Fibroblast of the conjunctiva (primary cell): ENCODE measurements at regions not wholly inside any gene's neighbourhood (a gene's known extent, or its start where the extent isn't known, plus 50 kb on each side); places are given as distances from the start of the nearest gene placed in this dataset.

Experiments
- DNase-seq: peaks from one replicate; pipeline ENCODE4 v3.0.0-alpha.2; 2010; ENCODE audit warnings: low read depth

DNA sequence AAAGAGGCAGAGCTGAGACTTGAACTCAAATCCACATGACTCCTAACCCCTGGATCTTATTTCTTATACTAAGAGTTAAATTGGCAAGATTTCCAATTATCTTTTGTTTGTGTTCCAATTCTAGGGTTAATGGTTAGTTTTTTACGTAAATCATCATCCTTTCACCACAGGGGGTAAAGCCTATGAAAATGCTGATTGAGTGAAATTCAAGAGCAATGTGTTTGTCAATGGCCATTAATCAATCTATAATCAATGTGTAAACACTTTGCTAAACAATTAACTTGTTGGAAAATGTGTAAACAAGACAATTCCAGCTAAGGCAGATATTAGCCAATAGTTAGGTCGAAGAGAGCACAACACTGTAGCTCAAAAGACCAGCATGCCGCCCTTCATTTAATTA is 376.5 kb upstream of the ACVR2A start:
- DNase-seq: no peak

DNA sequence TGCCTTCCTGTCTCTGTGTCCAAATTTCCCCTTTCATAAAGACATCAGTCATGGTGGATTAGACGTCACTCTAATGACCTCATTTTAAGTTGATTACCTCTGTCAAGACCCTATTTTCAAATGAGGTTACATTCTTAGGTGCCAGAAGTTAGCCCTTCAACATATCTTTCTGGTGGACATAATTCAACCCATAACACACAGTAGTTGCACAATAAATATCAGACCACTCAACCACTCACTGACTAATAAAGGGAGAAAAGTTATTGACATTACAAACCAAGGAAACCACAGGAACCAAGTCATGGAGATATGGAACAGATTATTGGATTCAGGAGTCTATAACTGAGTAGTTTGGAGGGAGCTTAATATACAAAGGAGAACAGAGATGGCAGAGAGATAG is 377.4 kb upstream of the ACVR2A start:
- DNase-seq: no peak

GRCh38 chr2:147464737-147465357 is 380.0 kb upstream of the ACVR2A start:
- DNase-seq: no peak

- DNase-seq: no peak
Measured at GRCh38 chr2:147463881-147464520, 380.8 kb upstream of the ACVR2A start.

DNA sequence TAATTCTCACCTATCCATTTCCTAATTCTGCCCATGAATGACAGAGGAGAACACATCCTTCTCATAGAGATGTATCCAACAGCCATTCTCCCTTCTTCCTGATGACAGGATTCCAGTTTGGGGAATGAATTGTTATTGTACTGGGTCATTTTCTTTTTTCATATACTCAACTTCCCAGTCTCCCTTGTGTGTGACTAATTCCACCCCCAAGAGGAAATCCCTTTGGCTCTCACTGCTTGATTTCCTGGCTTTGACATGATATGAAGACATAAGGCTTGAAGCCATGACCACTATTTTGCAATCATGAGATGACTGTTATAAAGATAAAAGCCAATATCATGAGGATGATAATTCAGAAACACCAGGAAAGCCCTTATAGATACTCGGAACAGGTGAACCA is 384.7 kb upstream of the ACVR2A start:
- no peak for DNase-seq

DNA sequence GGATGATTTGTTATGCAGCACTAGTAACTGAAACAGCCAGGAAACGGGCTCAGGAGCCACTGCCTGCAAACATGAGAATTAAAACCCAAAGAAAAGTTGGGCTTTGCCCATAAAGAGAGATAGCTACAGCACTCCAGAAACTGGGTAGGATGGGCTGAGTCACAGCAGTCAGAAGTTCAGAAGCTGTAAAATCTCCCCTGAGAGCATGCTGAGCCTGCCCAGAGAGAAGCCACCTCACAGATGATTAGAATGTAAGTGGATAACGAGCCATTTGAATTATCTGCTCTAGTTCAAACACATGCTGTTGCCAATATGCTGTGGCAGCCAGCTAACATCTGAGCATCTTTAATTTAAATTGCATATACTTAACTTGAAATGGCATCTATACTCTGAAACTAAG is 388.1 kb upstream of the ACVR2A start:
- DNase-seq: no peak

DNA sequence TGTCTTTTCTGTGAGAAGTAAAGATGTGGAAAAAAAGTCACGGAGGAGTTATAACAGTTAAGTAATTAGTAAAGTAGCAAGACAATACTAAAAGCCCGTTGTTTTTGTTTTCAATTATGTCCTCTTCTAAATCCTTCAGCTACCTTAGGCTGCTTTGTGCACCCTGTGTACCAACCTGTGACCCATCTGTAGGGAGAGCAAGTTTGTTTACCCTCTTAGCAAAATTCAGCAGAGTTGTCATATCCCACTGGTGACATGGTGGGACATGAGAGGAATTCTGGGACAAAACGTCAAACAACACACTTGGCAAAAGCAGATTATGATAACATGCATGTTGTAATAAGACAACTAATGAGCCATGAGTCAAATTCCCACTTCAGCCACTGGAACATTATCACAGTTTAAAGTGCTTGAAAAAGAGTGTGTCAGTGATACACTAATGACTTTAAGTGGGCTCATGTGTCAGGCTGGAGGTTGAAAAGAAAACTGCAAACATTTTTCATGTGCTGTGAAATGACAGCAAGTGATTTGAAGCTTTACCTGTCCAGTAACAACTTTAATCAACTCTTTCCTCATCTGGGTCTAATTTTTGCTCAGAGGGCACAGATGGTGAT is 392.8 kb upstream of the ACVR2A start:
- no peak for DNase-seq

DNA sequence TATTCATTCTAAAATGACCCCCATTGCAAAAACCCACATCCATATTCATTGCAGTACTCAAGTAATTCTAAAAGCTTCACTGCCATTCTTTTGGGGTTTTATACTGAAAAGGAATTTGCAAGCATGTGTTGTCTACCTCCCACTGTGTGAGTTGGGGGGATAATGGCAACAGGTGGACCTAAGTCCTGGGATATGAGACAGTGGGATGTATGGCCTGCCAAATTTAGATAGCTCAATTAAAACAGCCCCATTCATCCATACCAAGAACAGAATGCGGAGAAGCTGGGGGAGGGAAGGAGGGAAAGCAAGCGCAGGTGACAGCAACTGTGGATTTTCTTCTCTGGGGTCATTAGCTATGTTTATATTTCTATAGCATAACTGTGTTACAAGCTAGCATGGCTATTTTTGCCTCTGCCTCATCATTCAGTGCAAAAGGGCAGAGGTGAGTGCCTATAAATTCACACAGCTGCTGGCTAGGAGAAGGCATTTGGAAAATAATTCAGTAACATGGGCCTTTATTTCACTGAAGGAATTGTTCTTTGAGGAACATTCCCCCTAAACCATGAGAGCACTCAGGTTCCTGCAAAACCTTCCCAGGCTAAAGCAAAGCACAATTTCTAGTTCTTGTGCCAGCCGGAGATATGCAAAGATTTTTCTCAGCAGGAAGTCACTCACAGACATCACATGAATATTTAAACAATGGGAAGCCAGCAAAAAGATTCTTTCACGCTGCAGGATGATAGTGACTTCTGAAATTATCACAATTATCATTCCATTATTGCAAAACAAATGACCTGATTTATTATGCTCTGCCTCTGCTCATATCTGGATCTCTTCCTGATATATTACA is 393.9 kb upstream of the ACVR2A start:
- DNase-seq: no peak

- no peak for DNase-seq
Measured at GRCh38 chr2:147449323-147449991, 395.4 kb upstream of the ACVR2A start.

DNA sequence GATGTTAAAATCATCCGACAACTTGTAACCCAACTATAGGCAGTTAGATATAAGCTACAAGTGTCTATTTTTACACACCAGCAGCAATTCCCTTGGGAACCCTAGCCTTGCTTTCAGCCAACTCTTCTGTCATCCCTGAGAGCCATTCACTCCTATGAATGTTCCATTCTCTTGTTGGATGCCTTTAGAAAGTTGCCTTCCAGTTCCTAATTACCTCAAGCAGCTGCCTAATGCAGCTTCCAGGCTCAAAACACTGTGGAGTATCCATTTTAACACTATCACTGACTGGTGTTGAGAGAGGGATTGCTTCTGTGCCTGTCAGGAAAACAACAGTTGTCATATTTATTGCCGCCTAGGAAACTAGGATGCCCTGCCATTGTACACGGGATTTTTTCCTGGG is 402.0 kb upstream of the ACVR2A start:
- no peak for DNase-seq

DNA sequence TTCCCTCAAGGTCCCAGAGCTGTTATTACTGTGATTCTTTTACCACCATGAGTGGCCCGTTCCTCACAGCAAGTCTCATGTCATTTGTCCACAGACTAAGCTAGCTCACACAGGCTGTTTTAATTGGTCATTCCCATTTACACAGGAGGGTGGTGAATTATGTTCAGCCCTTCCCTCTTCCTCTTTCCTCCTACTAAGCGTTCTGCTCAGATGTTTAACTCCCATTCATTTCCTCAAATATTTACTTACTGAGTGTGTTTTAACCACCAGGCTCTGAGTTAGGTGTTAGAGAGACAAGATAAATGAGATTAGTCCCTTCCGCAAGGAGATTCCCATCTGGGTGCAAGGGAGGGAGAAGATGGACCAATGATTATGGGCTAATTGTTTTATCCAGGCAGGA is 403.6 kb upstream of the ACVR2A start:
- DNase-seq: no peak

DNA sequence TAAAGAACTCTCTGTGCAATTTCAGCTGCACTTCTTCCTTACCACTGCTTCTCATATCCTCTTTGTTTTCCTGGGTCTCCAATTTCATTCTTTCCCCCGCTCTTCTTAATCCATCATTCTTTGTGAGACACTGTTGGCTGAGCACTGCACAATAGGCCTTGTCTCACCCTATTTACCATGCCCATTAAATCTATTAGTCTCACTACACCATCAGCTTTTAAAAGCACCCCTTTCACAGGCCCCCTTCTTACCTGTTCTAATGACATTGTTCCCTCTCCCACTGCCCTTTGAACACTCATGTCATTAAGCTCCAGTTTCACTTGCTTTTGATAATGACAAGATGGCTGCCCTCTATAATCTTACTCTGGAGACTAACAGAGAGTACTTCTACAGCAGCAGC is 404.1 kb upstream of the ACVR2A start:
- DNase-seq: no peak

DNA sequence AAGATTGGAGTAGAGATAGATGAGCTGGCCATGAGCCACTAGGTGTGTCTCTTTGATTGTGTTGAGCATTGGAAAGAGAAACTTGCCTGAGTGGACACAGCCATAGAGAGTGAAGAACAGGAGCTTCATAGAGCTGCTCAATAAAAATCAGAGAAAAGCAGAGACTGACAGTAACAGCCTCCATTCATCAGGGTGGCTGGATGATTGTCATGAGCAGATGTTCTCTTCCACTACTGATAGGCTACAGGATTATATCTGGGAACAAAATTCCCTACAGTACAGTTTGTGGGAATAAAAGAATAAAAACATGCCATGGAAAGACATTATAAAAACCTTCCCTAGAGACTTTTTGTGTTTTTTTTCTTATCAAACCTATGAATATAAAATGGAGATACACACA is 404.8 kb upstream of the ACVR2A start:
- no peak for DNase-seq

GRCh38 chr2:147438882-147439281 is 405.9 kb upstream of the ACVR2A start:
- DNase-seq: no peak

DNA sequence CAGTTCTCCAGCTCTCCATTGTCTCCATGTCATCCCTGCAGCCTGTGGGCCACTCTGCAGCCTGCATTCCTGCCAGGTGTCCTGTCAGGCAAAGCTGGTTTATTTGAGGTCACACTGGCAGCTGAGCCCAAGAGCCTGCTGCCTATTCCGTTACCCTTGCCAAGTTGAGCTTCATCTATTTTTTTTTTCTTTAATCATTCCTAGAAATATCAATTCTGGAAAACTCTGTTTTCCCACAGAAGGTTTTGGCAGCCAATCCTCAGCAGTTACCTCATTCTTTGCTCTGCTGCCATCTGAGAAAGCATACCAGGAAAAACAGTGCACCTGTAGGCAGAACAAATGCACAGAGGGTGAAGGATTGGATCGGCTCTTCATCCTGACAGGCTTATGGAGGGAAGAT is 411.0 kb upstream of the ACVR2A start:
- DNase-seq: no peak

- DNase-seq: no peak
Measured at GRCh38 chr2:147430408-147430807, 414.4 kb upstream of the ACVR2A start.

- no peak for DNase-seq
Measured at GRCh38 chr2:147428120-147428747, 416.6 kb upstream of the ACVR2A start.

GRCh38 chr2:147425437-147426029 is 419.3 kb upstream of the ACVR2A start:
- DNase-seq: no peak

DNA sequence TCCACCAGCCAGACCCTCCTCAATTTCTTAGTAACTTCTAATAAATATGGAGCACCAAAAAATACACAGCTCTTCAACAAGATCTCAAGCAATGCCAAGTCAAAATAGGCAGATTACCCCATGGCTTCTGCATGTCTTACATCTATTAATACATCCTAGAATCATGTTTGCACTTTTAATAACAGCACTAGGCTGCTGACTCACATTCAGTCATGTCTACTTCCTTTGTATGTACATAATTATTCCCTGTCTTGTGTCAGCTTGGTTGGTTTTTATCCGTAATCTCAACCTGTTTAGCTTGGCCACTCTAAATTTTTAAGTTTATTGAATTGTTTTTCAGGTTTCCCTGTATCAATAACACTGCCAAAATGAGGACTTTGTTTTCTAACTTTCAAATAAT is 420.1 kb upstream of the ACVR2A start:
- no peak for DNase-seq

DNA sequence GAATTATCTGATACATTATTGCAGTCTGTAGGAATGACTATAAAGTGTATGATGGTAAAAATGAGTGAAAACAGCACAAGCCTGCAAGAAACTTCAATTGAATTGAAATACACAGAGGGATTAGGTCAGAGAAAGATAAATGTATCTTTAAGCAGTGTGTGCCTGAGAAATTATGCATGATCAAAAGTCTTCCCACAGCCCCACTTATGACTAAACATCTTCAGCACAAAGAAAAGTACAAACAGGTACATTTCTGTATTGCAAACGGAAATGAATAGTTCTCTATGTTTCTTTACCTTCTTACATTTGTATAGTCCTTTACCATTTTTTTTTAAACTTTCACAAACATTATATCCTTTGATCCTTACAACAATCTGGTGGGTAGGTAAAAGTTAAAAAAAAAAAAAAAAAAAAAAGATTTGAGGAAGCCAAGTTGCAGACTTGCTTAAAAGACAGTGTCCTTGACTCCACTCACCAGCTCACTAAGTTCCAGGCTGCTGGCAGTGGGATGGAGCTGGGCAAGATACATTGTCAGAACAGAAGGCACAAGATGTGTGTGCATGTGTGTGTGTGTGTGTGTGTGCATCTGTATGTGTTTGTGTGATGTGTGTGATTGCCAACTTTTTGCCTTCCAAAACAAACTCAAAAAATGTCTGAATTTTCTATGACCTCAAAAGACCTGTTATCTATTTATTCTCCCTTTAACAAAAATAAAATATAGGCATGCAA is 423.7 kb upstream of the ACVR2A start:
- DNase-seq: no peak

- DNase-seq: no peak
Measured at GRCh38 chr2:147420517-147420916, 424.3 kb upstream of the ACVR2A start.
